ENCODE measurements at regions not wholly inside any gene's neighbourhood (a gene's known extent, or its start where the extent isn't known, plus 50 kb on each side); places are given as distances from the start of the nearest gene placed in this dataset.
"Not testable (repeated sequence)": the region's sequence is repeated elsewhere in the genome, so short reads cannot be mapped to it uniquely, and the experiment has no call there.

GRCh38 chr17:51429938-51430337 lies 169.6 kb downstream of the UTP18 start:
- TF ChIP-seq CTCF (IDR thresholded peaks at IDR 0.05); POLR2A (IDR thresholded peaks at IDR 0.05; ENCODE audit: low read depth); POLR2AphosphoS5 (IDR thresholded peaks at IDR 0.05): not testable (repeated sequence)

Data from esophagus muscularis mucosa (tissue), 3 donors.